Activated T-helper 2 cell treated with anti-CD3 and anti-CD28 coated beads, Interferon-gamma antibody, Interleukin-2, Interleukin-4, amounts not matched to agents 10 μg/mL and 5 μg/mL and 100 μg/mL, durations not matched to agents 14 hours and 24 hours and 36 hours (primary cell): ENCODE measurements at regions not wholly inside any gene's neighbourhood (a gene's known extent, or its start where the extent isn't known, plus 50 kb on each side); places are given as distances from the start of the nearest gene placed in this dataset.

Experiments
- DNase-seq: peaks from one replicate; pipeline ENCODE4 v3.0.0; 2021; ENCODE audit warnings: low spot score
- H3K27ac Mint-ChIP-seq: one replicate; pipeline ENCODE4 v1.8.0; 2021; ENCODE audit warnings: mixed read lengths
- H3K27me3 Mint-ChIP-seq: one replicate; pipeline ENCODE4 v1.8.0; 2021; ENCODE audit warnings: low read depth, mixed read lengths
- H3K36me3 Mint-ChIP-seq: one replicate; pipeline ENCODE4 v1.8.0; 2021; ENCODE audit warnings: low read depth, mixed read lengths
- H3K4me1 Mint-ChIP-seq: one replicate; pipeline ENCODE4 v1.8.0; 2021; ENCODE audit warnings: low read depth, mixed read lengths
- H3K4me3 Mint-ChIP-seq: one replicate; pipeline ENCODE4 v1.8.0; 2021; ENCODE audit warnings: low read depth, mild to moderate bottlenecking, moderate library complexity, mixed read lengths
- H3K9me3 Mint-ChIP-seq: one replicate; pipeline ENCODE4 v1.8.0; 2021; ENCODE audit warnings: mixed read lengths
- intact Hi-C: fragments of 100-400 bp; cut with micrococcal nuclease; formaldehyde crosslinking; loops from one replicate; pipeline ENCODE4 v1.15.1; 2023

DNA sequence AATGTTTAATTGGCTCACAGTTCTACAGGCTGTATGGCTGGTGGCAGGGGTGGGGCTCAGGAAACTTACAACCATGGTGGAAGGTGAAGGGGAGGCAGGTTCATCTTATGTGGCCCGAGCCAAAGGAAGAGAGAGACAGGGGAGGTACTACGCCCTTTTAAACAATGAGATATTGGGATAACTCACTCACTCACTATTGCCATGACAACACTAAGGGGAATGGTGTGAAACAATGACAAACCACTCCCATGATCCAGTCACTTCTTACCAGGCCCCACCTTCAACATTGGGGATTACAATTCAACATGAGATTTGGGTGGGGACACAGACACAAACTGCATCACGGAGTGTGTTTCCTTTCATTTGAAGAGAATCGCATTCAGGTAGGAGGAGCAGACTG is 220.9 kb downstream of the GADD45G start:
- H3K4me1 Mint-ChIP-seq = peaks cover 16% of the 10 kb centered on the region
- no peak overlapping the region for H3K27ac Mint-ChIP-seq
- peaks cover 4% of the 10 kb centered on the region for H3K36me3 Mint-ChIP-seq
- H3K9me3 Mint-ChIP-seq = peaks cover 11% of the 10 kb centered on the region
- DNase-seq = no peak
- peaks cover 13% of the 10 kb centered on the region for H3K27me3 Mint-ChIP-seq
- no peak overlapping the region for H3K4me3 Mint-ChIP-seq
- intact Hi-C loops = loop anchor here (5.0 to 10.0 kb wide), 3 partner anchors 97 to 221 kb away; partner anchors contain the start of gene GADD45G

DNA sequence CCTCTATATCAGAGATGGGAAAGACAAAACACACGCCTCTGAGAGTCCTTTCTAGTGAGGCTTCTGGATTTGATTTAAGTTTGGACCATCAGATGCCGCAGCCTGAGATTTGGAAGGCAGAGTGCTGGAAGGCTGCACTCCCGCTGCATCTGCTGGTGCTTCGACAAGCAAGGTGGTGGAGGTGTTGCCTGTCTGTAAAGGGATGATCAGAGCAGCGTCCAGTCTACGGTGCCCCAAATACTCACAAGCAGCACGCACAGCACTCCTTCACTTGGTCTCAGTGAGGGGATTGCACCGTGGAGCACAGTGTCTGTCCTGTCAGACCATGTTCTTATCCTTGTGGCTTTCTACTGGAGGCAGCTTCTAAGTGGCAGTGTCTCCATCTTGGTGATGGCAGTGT is 221.4 kb downstream of the GADD45G start:
- H3K9me3 Mint-ChIP-seq = peaks cover 14% of the 10 kb centered on the region
- no peak for DNase-seq
- intact Hi-C loops = loop anchor here (5.0 to 10.0 kb wide), 3 partner anchors 96 to 221 kb away; partner anchors contain the start of gene GADD45G
- H3K4me1 Mint-ChIP-seq = peaks cover 16% of the 10 kb centered on the region
- no peak overlapping the region for H3K4me3 Mint-ChIP-seq
- no peak overlapping the region for H3K27ac Mint-ChIP-seq
- H3K36me3 Mint-ChIP-seq = peaks cover 4% of the 10 kb centered on the region
- H3K27me3 Mint-ChIP-seq = peaks cover 15% of the 10 kb centered on the region

DNA sequence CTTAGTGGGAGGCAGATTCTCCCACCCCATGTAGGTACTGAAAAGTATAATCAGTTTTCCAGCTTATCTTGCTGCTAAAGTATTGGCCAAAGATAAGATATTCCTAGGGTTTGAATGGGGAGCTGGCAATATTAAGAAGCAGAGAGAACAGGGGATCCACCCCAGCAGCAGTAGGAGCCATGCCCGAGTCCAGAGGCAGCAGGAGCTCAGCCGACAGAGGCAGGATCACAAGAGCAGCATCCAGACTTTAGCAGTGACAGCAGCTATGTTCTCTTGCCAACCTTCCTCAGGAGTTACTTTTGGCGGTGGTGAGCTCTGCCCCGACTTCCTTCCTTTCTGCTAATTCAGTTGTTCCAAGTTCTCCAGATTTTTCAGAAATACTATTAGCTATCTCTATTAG is 224.5 kb downstream of the GADD45G start:
- no peak overlapping the region for H3K27ac Mint-ChIP-seq
- H3K27me3 Mint-ChIP-seq = peaks cover 39% of the 10 kb centered on the region
- intact Hi-C loops = loop anchor here (5.0 to 10.0 kb wide), 3 partner anchors 93 to 225 kb away; partner anchors contain the start of gene GADD45G
- peaks cover 14% of the 10 kb centered on the region for H3K9me3 Mint-ChIP-seq
- peaks cover 18% of the 10 kb centered on the region for H3K4me1 Mint-ChIP-seq
- H3K4me3 Mint-ChIP-seq = no peak overlapping the region
- H3K36me3 Mint-ChIP-seq = peaks cover 4% of the 10 kb centered on the region
- no peak for DNase-seq

GRCh38 chr9:89835666-89836065 is 230.9 kb downstream of the GADD45G start:
- H3K4me1 Mint-ChIP-seq = peaks cover 5% of the 10 kb centered on the region
- no peak overlapping the region for H3K27ac Mint-ChIP-seq
- H3K27me3 Mint-ChIP-seq = peaks cover 41% of the 10 kb centered on the region
- peaks cover 2% of the 10 kb centered on the region for H3K9me3 Mint-ChIP-seq
- DNase-seq = no peak
- no peaks in the 10 kb centered on the region for H3K36me3 Mint-ChIP-seq
- intact Hi-C loops = no loop called here
- H3K4me3 Mint-ChIP-seq = no peak overlapping the region

- intact Hi-C loops = no loop called here
- no peak for DNase-seq
These were observed 232.5 kb downstream of the GADD45G start for GRCh38 chr9:89837162-89837933.

GRCh38 chr9:89837934-89838310 is 233.1 kb downstream of the GADD45G start:
- intact Hi-C loops = no loop called here
- Mint-ChIP-seq H3K4me3 (no peak overlapping the region), H3K9me3 (no peaks in the 10 kb centered on the region), H3K36me3 (no peaks in the 10 kb centered on the region), H3K27ac (no peak overlapping the region), H3K27me3 (peaks cover 38% of the 10 kb centered on the region), H3K4me1 (peaks cover 5% of the 10 kb centered on the region)
- DNase-seq = no peak

More at GRCh38 chr9:89837162-89837933, 232.5 kb downstream of the GADD45G start:
- Mint-ChIP-seq H3K27ac (no peak overlapping the region), H3K4me1 (peaks cover 5% of the 10 kb centered on the region), H3K9me3 (no peaks in the 10 kb centered on the region), H3K36me3 (no peaks in the 10 kb centered on the region), H3K27me3 (peaks cover 39% of the 10 kb centered on the region), H3K4me3 (no peak overlapping the region)

DNA sequence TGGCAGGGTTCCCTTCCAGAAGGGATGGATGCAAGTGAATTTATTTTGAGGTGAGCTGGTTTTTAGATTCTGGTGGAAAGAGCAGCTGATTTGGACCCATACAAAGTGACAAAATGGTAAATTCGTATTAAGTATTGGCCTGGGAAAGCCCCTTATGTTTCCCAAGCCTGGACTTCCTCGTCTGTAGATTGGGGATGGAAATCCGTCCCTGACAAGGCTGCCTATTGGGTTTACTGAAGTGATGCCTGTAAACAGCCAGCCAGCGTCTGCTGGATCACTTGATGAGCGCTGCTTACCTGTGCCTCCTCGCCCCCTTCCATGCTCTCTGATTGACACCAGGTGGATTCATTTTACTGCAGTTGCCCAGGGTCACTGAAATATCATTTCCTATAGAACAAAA is 233.8 kb downstream of the GADD45G start:
- Mint-ChIP-seq H3K36me3 (no peaks in the 10 kb centered on the region), H3K9me3 (no peaks in the 10 kb centered on the region), H3K4me1 (peaks cover 3% of the 10 kb centered on the region), H3K4me3 (no peak overlapping the region), H3K27ac (no peak overlapping the region), H3K27me3 (peaks cover 32% of the 10 kb centered on the region)
- no peak for DNase-seq
- intact Hi-C loops = no loop called here

- Mint-ChIP-seq H3K4me3 (no peak overlapping the region), H3K36me3 (no peaks in the 10 kb centered on the region), H3K9me3 (no peaks in the 10 kb centered on the region), H3K27me3 (peaks cover 24% of the 10 kb centered on the region), H3K4me1 (peaks cover 3% of the 10 kb centered on the region), H3K27ac (no peak overlapping the region)
- intact Hi-C loops = no loop called here
- no peak for DNase-seq
These were observed 234.6 kb downstream of the GADD45G start for GRCh38 chr9:89839449-89839848.

DNA sequence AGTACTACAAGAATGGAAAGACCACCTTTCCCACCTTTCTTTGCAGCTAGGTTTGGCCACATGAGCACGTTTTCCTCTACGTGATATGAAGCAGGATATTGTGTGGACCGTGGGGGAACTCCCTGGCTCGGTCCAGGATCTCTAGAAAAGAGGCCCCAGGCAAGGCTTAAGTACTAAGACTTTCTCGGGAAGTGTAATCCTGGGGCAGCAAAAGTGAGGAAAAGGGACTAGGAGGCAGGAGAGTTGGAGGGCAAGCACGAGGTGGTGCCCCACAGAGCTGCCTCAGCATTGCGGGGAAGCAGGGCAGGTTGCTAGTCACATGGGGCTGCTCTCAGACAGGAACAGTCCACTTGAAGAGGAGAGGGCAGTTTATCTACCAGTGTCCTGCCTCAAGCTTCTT is 235.1 kb downstream of the GADD45G start:
- no peak for DNase-seq
- no peaks in the 10 kb centered on the region for H3K36me3 Mint-ChIP-seq
- peaks cover 20% of the 10 kb centered on the region for H3K27me3 Mint-ChIP-seq
- no peak overlapping the region for H3K4me3 Mint-ChIP-seq
- H3K27ac Mint-ChIP-seq = no peak overlapping the region
- intact Hi-C loops = loop anchor here (10.0 kb wide), 1 partner anchor 55 kb away; no protein-coding TSS in a partner anchor
- peaks cover 3% of the 10 kb centered on the region for H3K4me1 Mint-ChIP-seq
- H3K9me3 Mint-ChIP-seq = no peaks in the 10 kb centered on the region

GRCh38 chr9:89841456-89841855 is 236.6 kb downstream of the GADD45G start:
- no peaks in the 10 kb centered on the region for H3K9me3 Mint-ChIP-seq
- H3K4me3 Mint-ChIP-seq = no peak overlapping the region
- H3K27ac Mint-ChIP-seq = no peak overlapping the region
- intact Hi-C loops = loop anchor here (10.0 kb wide), 1 partner anchor 57 kb away; no protein-coding TSS in a partner anchor
- H3K36me3 Mint-ChIP-seq = no peaks in the 10 kb centered on the region
- no peak for DNase-seq
- H3K27me3 Mint-ChIP-seq = peaks cover 13% of the 10 kb centered on the region
- H3K4me1 Mint-ChIP-seq = no peaks in the 10 kb centered on the region

GRCh38 chr9:89842267-89842768 is 237.5 kb downstream of the GADD45G start:
- no peaks in the 10 kb centered on the region for H3K9me3 Mint-ChIP-seq
- no peak overlapping the region for H3K27ac Mint-ChIP-seq
- intact Hi-C loops = loop anchor here (10.0 kb wide), 1 partner anchor 58 kb away; no protein-coding TSS in a partner anchor
- no peak for DNase-seq
- H3K36me3 Mint-ChIP-seq = no peaks in the 10 kb centered on the region
- H3K27me3 Mint-ChIP-seq = peaks cover 16% of the 10 kb centered on the region
- H3K4me3 Mint-ChIP-seq = no peak overlapping the region
- H3K4me1 Mint-ChIP-seq = no peaks in the 10 kb centered on the region

- Mint-ChIP-seq H3K27me3 (peaks cover 16% of the 10 kb centered on the region), H3K27ac (no peak overlapping the region), H3K9me3 (no peaks in the 10 kb centered on the region), H3K36me3 (no peaks in the 10 kb centered on the region), H3K4me3 (no peak overlapping the region), H3K4me1 (no peaks in the 10 kb centered on the region)
- DNase-seq = no peak
- intact Hi-C loops = loop anchor here (10.0 kb wide), 1 partner anchor 58 kb away; no protein-coding TSS in a partner anchor
These were observed 238.3 kb downstream of the GADD45G start for GRCh38 chr9:89843074-89843473.

DNA sequence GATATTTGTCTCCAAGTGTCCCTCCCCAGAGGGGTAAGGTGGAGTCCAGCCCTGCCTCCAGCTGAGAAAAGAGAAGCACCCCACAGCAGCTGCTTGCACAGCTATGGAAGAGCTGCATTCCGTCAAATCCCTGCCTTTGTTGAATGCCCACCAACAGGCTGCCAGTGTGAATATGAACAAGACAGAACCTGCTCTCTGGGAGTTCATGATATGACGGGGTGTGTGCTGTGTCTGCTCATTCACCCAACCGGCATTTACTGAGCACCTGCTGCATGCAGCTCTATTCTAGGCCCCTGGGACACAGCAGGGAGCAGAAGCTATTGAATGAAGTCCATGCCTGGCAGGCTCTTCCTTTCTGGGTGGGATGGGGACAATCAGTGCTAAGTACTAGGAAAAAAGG is 238.8 kb downstream of the GADD45G start:
- no peaks in the 10 kb centered on the region for H3K4me1 Mint-ChIP-seq
- H3K36me3 Mint-ChIP-seq = no peaks in the 10 kb centered on the region
- H3K27ac Mint-ChIP-seq = no peak overlapping the region
- intact Hi-C loops = loop anchor here (10.0 kb wide), 1 partner anchor 59 kb away; no protein-coding TSS in a partner anchor
- no peak for DNase-seq
- no peaks in the 10 kb centered on the region for H3K9me3 Mint-ChIP-seq
- peaks cover 16% of the 10 kb centered on the region for H3K27me3 Mint-ChIP-seq
- no peak overlapping the region for H3K4me3 Mint-ChIP-seq
